LNCaP clone FGC (cell line): ENCODE measurements at regions not wholly inside any gene's neighbourhood (a gene's known extent, or its start where the extent isn't known, plus 50 kb on each side); places are given as distances from the start of the nearest gene placed in this dataset.
A peak's percentile ranks its signal among the peaks of the same experiment; 100 is the strongest.

Source experiments
- DNase-seq: peaks from one replicate; pipeline ENCODE4 v3.0.0-alpha.2; 2011; ENCODE audit warnings: low read depth
- H3K4me3 ChIP-seq: 2 replicates; pipeline ENCODE4 v1.5.1; 2011; ENCODE audit warnings: mild to moderate bottlenecking, low read depth, low read length, control low read depth
- TF ChIP-seq, protein P1 (sequence below): IDR thresholded peaks from 2 replicates; pipeline ENCODE4 v1.5.1; 2012; ENCODE audit warnings: mild to moderate bottlenecking; ENCODE audit not compliant: control insufficient read depth, insufficient read depth; ENCODE audit errors: extremely low read depth

DNA sequence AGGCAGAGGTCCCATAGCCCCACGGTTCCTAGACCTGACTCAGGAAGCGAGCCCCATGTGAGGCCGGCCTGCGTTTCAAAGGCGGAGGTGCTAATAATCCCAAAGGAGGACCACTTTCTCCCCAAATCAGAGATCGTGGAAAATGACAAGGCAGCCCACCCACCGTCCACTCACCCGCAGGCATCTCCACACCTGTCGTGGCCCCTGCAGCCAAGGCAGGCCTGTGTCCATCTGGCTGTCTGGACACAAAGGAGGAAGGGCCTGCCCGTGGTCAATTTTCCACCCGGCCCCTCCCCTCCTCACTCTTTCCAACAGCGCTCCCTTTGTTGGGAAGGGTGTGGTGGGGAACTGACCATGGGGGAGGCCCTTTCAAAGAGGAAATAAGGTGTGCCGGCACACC is 125.3 kb upstream of the TMEM132D start:
- no peak for DNase-seq
- H3K4me3 ChIP-seq = no peak overlapping the region
- TF ChIP-seq, protein P1, sequence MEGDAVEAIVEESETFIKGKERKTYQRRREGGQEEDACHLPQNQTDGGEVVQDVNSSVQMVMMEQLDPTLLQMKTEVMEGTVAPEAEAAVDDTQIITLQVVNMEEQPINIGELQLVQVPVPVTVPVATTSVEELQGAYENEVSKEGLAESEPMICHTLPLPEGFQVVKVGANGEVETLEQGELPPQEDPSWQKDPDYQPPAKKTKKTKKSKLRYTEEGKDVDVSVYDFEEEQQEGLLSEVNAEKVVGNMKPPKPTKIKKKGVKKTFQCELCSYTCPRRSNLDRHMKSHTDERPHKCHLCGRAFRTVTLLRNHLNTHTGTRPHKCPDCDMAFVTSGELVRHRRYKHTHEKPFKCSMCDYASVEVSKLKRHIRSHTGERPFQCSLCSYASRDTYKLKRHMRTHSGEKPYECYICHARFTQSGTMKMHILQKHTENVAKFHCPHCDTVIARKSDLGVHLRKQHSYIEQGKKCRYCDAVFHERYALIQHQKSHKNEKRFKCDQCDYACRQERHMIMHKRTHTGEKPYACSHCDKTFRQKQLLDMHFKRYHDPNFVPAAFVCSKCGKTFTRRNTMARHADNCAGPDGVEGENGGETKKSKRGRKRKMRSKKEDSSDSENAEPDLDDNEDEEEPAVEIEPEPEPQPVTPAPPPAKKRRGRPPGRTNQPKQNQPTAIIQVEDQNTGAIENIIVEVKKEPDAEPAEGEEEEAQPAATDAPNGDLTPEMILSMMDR = no peak

DNA sequence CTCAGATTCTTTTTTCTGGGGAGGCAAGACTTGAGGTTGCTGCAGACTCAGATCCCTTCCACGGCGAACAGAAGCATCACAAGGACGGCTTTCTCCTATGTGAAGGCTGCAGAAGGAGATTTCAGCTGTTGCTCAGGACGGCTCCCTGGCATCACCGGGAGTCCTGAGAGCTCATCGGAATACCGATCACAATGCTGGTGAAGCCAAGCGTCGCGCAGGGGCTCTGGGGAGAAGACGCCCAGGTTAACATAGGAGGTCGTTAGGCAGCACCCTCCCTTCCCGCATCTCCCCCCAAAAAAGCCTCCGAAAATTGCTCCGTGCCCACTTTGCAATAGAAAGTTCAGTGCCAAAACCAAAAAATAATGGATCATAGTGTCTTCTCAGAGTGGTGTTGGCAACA is 127.2 kb upstream of the TMEM132D start:
- no peak for DNase-seq

DNA sequence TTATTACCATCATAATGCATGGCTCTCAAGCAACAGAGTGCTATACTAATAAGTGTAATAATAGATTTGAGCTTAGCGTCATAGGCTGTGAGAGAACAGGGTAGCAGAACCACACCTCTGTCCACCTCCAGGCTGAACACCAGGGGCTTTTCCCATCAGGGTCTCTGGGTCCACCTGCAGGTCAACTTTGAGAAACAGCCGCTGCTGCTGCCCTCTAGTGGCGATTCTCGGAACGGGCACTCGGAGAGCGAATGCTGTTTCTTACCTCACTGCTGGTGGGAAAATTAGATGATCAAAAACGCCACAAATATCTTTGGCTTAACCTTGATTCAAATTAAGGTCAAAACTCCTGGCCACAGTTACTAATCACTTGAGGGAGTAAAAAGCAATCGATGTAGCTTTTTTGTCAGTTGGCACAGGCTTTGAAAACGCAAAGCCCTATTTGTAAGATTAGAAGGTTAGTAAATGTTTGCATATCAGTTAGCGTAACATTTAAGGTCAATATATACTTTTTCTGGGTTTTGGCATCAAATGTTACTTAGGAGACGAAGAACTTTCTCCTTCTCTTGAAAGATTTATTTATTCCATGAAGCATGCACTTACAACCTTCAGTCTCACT is 127.9 kb upstream of the TMEM132D start:
- TF ChIP-seq, protein P1 = peak; percentile 96
- no peak overlapping the region for H3K4me3 ChIP-seq
- DNase-seq = no peak

More for the DNA sequence above, 127.2 kb upstream of the TMEM132D start:
- TF ChIP-seq, protein P1 = no peak
- no peak overlapping the region for H3K4me3 ChIP-seq

GRCh38 chr12:130041983-130042812 is 120.1 kb upstream of the FZD10 start:
- H3K4me3 ChIP-seq = no peak overlapping the region
- DNase-seq = no peak
- TF ChIP-seq, protein P1 = peak; percentile 80

GRCh38 chr12:130043685-130044406 is 118.4 kb upstream of the FZD10 start:
- TF ChIP-seq, protein P1 = no peak
- no peak overlapping the region for H3K4me3 ChIP-seq
- DNase-seq = no peak

GRCh38 chr12:130044991-130045621 is 117.2 kb upstream of the FZD10 start:
- H3K4me3 ChIP-seq = no peak overlapping the region
- TF ChIP-seq, protein P1 = no peak
- DNase-seq = no peak
